Loucy (cell line): ENCODE measurements at regions not wholly inside any gene's neighbourhood (a gene's known extent, or its start where the extent isn't known, plus 50 kb on each side); places are given as distances from the start of the nearest gene placed in this dataset.

Experiments
- H2AFZ ChIP-seq: fragments of 200-600 bp; sonication (generic); 2 replicates; pipeline ENCODE4 v1.6.0; 2016; ENCODE audit warnings: antibody characterized with exemption, mild to moderate bottlenecking, low read length, moderate library complexity
- H3F3A ChIP-seq: fragments of 200-600 bp; 2 replicates; pipeline ENCODE4 v1.6.0; 2016; ENCODE audit warnings: antibody characterized with exemption, low read depth, mild to moderate bottlenecking
- H3K27me3 ChIP-seq: fragments of 200-600 bp; sonication (generic); 2 replicates; pipeline ENCODE4 v1.6.1; 2014; ENCODE audit warnings: low read length, mild to moderate bottlenecking; ENCODE audit not compliant: insufficient read depth, poor library complexity, severe bottlenecking
- H3K36me3 ChIP-seq: fragments of 200-600 bp; sonication (generic); 2 replicates; pipeline ENCODE4 v1.6.1; 2016; ENCODE audit warnings: low read length; ENCODE audit not compliant: insufficient read depth
- H3K4me1 ChIP-seq: fragments of 200-600 bp; sonication (generic); 2 replicates; pipeline ENCODE4 v1.5.1; 2014; ENCODE audit warnings: low read length, mild to moderate bottlenecking; ENCODE audit not compliant: insufficient read depth, poor library complexity, severe bottlenecking
- H3K4me2 ChIP-seq: fragments of 200-600 bp; sonication (generic); 2 replicates; pipeline ENCODE4 v1.6.0; 2014; ENCODE audit warnings: antibody characterized with exemption, low read length, low read depth, mild to moderate bottlenecking; ENCODE audit not compliant: poor library complexity, severe bottlenecking
- H3K4me3 ChIP-seq: fragments of 200-600 bp; sonication (generic); 2 replicates; pipeline ENCODE4 v1.5.1; 2014; ENCODE audit warnings: low read length, mild to moderate bottlenecking, mixed read lengths; ENCODE audit not compliant: poor library complexity, severe bottlenecking
- H3K79me2 ChIP-seq: fragments of 200-600 bp; sonication (generic); 2 replicates; pipeline ENCODE4 v1.6.1; 2014; ENCODE audit warnings: low read length; ENCODE audit not compliant: insufficient read depth
- H3K9ac ChIP-seq: fragments of 200-600 bp; sonication (generic); 2 replicates; pipeline ENCODE4 v1.6.0; 2014; ENCODE audit warnings: mild to moderate bottlenecking, low read depth, low read length, moderate library complexity; ENCODE audit not compliant: poor library complexity, severe bottlenecking
- H3K9me2 ChIP-seq: fragments of 200-600 bp; sonication (generic); replicated peaks from 2 replicates; pipeline ENCODE4 v1.6.1; 2016; ENCODE audit warnings: low read depth, low read length, mixed read lengths
- H3K9me3 ChIP-seq: fragments of 200-600 bp; sonication (generic); 2 replicates; pipeline ENCODE4 v1.6.1; 2014; ENCODE audit warnings: mild to moderate bottlenecking, antibody characterized with exemption, low read length, low read depth; ENCODE audit not compliant: insufficient read depth
- H4K20me1 ChIP-seq: fragments of 200-600 bp; sonication (generic); 2 replicates; pipeline ENCODE4 v1.6.0; 2014; ENCODE audit warnings: antibody characterized with exemption, low read length, mild to moderate bottlenecking; ENCODE audit not compliant: insufficient read depth, poor library complexity, severe bottlenecking
- EZH2phosphoT487 ChIP-seq: fragments of 200-600 bp; IDR thresholded peaks from 2 replicates; pipeline ENCODE4 v1.6.1; 2018; ENCODE audit warnings: antibody characterized with exemption, mild to moderate bottlenecking, moderate library complexity, borderline replicate concordance
- TF ChIP-seq, protein P1 (sequence below): fragments of 200-600 bp; sonication (generic); conservative IDR thresholded peaks from 2 replicates; pipeline ENCODE4 v1.5.1; 2014; ENCODE audit warnings: mild to moderate bottlenecking, antibody characterized with exemption, low read length

DNA sequence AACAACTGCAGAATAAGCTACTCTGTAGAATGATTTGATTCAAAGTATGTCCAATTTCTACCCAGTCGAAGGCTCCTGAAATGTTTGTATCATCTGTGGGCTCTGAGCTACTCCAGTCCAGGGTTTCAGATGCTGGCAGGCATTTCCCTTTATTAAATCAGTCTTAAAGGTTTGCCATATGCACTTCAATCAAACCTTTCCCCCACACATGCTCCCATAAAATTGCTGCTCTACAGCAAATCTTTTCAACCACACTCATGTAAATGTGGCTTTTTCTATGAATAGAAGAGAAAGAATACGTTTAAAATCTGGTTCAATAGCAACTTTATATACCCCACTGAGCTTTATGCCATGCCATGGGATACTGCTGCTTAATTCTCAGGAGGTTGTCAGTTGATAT is 242.4 kb upstream of the MAP3K7 start:
- no peak overlapping the region for H3K4me3 ChIP-seq
- H3K4me1 ChIP-seq: no peaks in the 10 kb centered on the region
- no peaks in the 10 kb centered on the region for H3K79me2 ChIP-seq
- no peaks in the 10 kb centered on the region for H4K20me1 ChIP-seq
- H2AFZ ChIP-seq: no peak overlapping the region
- no peaks in the 10 kb centered on the region for H3K9me2 ChIP-seq
- H3K9ac ChIP-seq: no peak overlapping the region
- H3K36me3 ChIP-seq: no peaks in the 10 kb centered on the region
- H3K4me2 ChIP-seq: no peak overlapping the region
- TF ChIP-seq, protein P1, sequence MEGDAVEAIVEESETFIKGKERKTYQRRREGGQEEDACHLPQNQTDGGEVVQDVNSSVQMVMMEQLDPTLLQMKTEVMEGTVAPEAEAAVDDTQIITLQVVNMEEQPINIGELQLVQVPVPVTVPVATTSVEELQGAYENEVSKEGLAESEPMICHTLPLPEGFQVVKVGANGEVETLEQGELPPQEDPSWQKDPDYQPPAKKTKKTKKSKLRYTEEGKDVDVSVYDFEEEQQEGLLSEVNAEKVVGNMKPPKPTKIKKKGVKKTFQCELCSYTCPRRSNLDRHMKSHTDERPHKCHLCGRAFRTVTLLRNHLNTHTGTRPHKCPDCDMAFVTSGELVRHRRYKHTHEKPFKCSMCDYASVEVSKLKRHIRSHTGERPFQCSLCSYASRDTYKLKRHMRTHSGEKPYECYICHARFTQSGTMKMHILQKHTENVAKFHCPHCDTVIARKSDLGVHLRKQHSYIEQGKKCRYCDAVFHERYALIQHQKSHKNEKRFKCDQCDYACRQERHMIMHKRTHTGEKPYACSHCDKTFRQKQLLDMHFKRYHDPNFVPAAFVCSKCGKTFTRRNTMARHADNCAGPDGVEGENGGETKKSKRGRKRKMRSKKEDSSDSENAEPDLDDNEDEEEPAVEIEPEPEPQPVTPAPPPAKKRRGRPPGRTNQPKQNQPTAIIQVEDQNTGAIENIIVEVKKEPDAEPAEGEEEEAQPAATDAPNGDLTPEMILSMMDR: no peak
- TF ChIP-seq EZH2phosphoT487: no peak
- H3F3A ChIP-seq: no peaks in the 10 kb centered on the region
- no peaks in the 10 kb centered on the region for H3K27me3 ChIP-seq
- no peaks in the 10 kb centered on the region for H3K9me3 ChIP-seq

DNA sequence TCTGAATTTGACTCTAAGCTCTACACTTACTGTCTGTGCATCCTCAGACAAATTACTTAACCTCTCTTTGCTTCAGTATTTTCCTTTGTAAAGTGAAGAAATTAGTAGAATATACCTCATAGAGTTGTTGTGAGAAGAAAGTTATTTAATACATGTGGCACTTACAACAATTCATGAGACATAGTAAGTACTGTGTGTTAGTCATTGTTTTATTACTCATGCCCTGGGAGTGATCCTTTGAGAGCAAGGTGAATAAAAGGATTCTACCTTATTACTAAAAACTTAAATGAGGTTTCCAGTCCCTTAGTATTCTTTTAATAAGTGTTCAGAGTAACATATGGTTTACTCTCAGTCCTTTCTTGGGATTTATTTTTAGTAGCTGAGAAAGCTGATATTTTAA is 233.6 kb upstream of the MAP3K7 start:
- H3K4me2 ChIP-seq: no peak overlapping the region
- TF ChIP-seq EZH2phosphoT487: no peak
- TF ChIP-seq, protein P1: no peak
- no peaks in the 10 kb centered on the region; the same call in 1 of the 2 replicates for H3K9me2 ChIP-seq
- no peak overlapping the region for H2AFZ ChIP-seq
- no peaks in the 10 kb centered on the region for H3F3A ChIP-seq
- H3K27me3 ChIP-seq: no peaks in the 10 kb centered on the region
- no peak overlapping the region for H3K9ac ChIP-seq
- no peak overlapping the region for H3K4me3 ChIP-seq
- H3K9me3 ChIP-seq: no peaks in the 10 kb centered on the region
- no peaks in the 10 kb centered on the region for H3K36me3 ChIP-seq
- H3K79me2 ChIP-seq: no peaks in the 10 kb centered on the region
- H3K4me1 ChIP-seq: no peaks in the 10 kb centered on the region
- H4K20me1 ChIP-seq: no peaks in the 10 kb centered on the region

DNA sequence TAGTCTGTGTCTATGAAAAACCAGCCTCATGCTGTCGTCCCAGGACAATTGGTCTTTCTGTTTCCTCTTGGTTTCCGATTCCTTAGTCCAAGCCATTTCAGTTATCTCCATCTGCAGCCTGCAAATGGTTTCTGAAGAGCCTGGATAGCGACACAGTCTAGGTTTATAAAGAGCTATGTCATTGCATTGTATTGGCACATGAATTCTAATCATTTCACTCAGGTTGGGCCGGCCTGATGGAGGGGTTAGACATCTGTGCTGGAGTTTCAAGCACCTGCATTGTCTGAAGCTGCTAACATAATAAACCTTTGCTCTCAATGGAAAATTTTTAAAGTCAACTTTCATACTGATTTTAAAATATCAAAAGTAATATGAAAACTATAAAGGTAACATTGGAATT is 232.6 kb upstream of the MAP3K7 start:
- no peaks in the 10 kb centered on the region for H3K79me2 ChIP-seq
- H3K4me2 ChIP-seq: no peak overlapping the region
- H3K27me3 ChIP-seq: no peaks in the 10 kb centered on the region
- H3K9me3 ChIP-seq: no peaks in the 10 kb centered on the region
- no peaks in the 10 kb centered on the region for H3K36me3 ChIP-seq
- H3F3A ChIP-seq: no peaks in the 10 kb centered on the region
- H3K4me3 ChIP-seq: no peak overlapping the region
- H3K9ac ChIP-seq: no peak overlapping the region
- no peaks in the 10 kb centered on the region for H3K4me1 ChIP-seq
- no peak overlapping the region for H2AFZ ChIP-seq
- H4K20me1 ChIP-seq: no peaks in the 10 kb centered on the region
- TF ChIP-seq, protein P1: no peak
- no peak for TF ChIP-seq EZH2phosphoT487
- H3K9me2 ChIP-seq: no peaks in the 10 kb centered on the region; the same call in 1 of the 2 replicates
